K562 (cell line): ENCODE measurements at regions not wholly inside any gene's neighbourhood (a gene's known extent, or its start where the extent isn't known, plus 50 kb on each side); places are given as distances from the start of the nearest gene placed in this dataset.

Experiments
- ATAC-seq: fragments of 200-7000 bp; cut with Tn5 transposase; 3 replicates; pipeline ENCODE4 v1.9.1; 2020; ENCODE audit warnings: moderate library complexity
- BruUV-seq: library from RNA; stranded (reverse); fragments of 400-500 nt; replicated peaks from 2 replicates; lab custom pipeline; 2021; lab: Mats Ljungman, UMichigan
- CTCF ChIA-PET: fragments of 300-600 bp; formaldehyde crosslinking; extraction: SDS; loops from one replicate; lab custom pipeline; 2021; ENCODE audit warnings: low intra/inter-chr PET ratio; lab: Yijun Ruan, JAX
- POLR2A ChIA-PET: fragments of 300-600, 350-650 bp; sonication (Branson Sonifier 250); formaldehyde crosslinking; extraction: SDS; loops from one replicate; lab custom pipeline; 2021; ENCODE audit warnings: antibody characterized with exemption, inconsistent platforms; lab: Yijun Ruan, JAX
- DNase-seq, 4 experiments: peaks; one replicate each; pipeline versions ENCODE4 v3.0.0 to v3.0.0-alpha.2; 2011 to 2018; ENCODE audit warnings: low spot score in 3 of 4, mixed read lengths in 3 of 4; ENCODE audit errors: extremely low read depth in 1 of 4
- FAIRE-seq: peaks from 2 replicates; lab custom pipeline; 2011; peaks lifted over from hg19 to GRCh38; lab: Jason Lieb, UNC
- H2AFZ ChIP-seq: 2 replicates; pipeline ENCODE4 v1.6.0; 2011; ENCODE audit warnings: low read depth, low read length, control low read depth, inconsistent platforms
- H3K27ac ChIP-seq: fragments of 200-600 bp; 3 replicates; pipeline ENCODE4 v1.8.0; 2011; ENCODE audit warnings: low read depth, mild to moderate bottlenecking, control low read depth, inconsistent platforms, low read length, moderate library complexity, mixed read lengths; ENCODE audit errors: extremely low read depth
- H3K27me3 ChIP-seq, 2 experiments: fragments of 300-600 bp in 1 of 2; 2 replicates in 1 of 2; 3 replicates in 1 of 2; pipeline versions ENCODE4 v1.6.0 to v1.8.0; 2011; ENCODE audit warnings: inconsistent platforms in 2 of 2, low read length in 2 of 2, mild to moderate bottlenecking in 1 of 2, mixed read lengths in 1 of 2, moderate library complexity in 1 of 2; ENCODE audit not compliant: control insufficient read depth in 2 of 2, insufficient read depth in 2 of 2
- H3K36me3 ChIP-seq: fragments of 300-600 bp; 3 replicates; pipeline ENCODE4 v1.8.0; 2011; ENCODE audit warnings: mild to moderate bottlenecking, low read length, inconsistent platforms; ENCODE audit not compliant: control insufficient read depth, insufficient read depth
- H3K4me1 ChIP-seq, 2 experiments: fragments of 200-600 bp in 1 of 2; replicated peaks in 1 of 2; 2 replicates in 1 of 2; 3 replicates in 1 of 2; pipeline versions ENCODE4 v1.5.1 to v1.8.0; 2011; ENCODE audit warnings: inconsistent platforms in 2 of 2, low read length in 2 of 2, mild to moderate bottlenecking in 1 of 2, mixed read lengths in 1 of 2, moderate library complexity in 1 of 2; ENCODE audit not compliant: control insufficient read depth in 2 of 2, insufficient read depth in 2 of 2
- H3K4me2 ChIP-seq: 2 replicates; pipeline ENCODE4 v1.6.1; 2011; ENCODE audit warnings: low read length, control low read depth, inconsistent platforms, mixed read lengths; ENCODE audit not compliant: insufficient read depth
- H3K4me3 ChIP-seq: fragments of 200-600 bp; sonication (generic), shearing (Covaris generic); 2 replicates; pipeline ENCODE4 v1.5.1; 2016; ENCODE audit warnings: control low read depth, inconsistent platforms
- H3K79me2 ChIP-seq: fragments of 200-600 bp; 3 replicates; pipeline ENCODE4 v1.8.0; 2011; ENCODE audit warnings: low read length, inconsistent platforms; ENCODE audit not compliant: control insufficient read depth, insufficient read depth
- H3K9ac ChIP-seq, 2 experiments: 2 replicates each; pipeline versions ENCODE4 v1.6.0 to v1.6.1; 2011; ENCODE audit warnings: low read depth in 2 of 2, low read length in 2 of 2, control low read depth in 1 of 2, inconsistent platforms in 1 of 2, mild to moderate bottlenecking in 1 of 2, mixed read lengths in 1 of 2; ENCODE audit not compliant: insufficient read depth in 1 of 2
- H3K9me1 ChIP-seq: one replicate; pipeline ENCODE4 v1.6.0; 2011; ENCODE audit warnings: inconsistent platforms, mild to moderate bottlenecking, low read length, moderate library complexity; ENCODE audit not compliant: control insufficient read depth, insufficient read depth
- H3K9me3 ChIP-seq: replicated peaks from 2 replicates; pipeline ENCODE4 v1.5.1; 2011; ENCODE audit warnings: low read depth, low read length, inconsistent platforms; ENCODE audit not compliant: control insufficient read depth, insufficient read depth
- H4K20me1 ChIP-seq: replicated peaks from 2 replicates; pipeline ENCODE4 v1.6.1; 2011; ENCODE audit warnings: low read length, inconsistent platforms, mixed read lengths; ENCODE audit not compliant: control insufficient read depth, insufficient read depth
- FOXA1 ChIP-seq: fragments of 450-650 bp; IDR thresholded peaks from 2 replicates; pipeline ENCODE4 v1.6.1; 2016; ENCODE audit warnings: mild to moderate bottlenecking, borderline replicate concordance
- KDM5B ChIP-seq: fragments of 200-600 bp; sonication (generic); IDR thresholded peaks from 2 replicates; pipeline ENCODE4 v1.6.1; 2012; ENCODE audit warnings: low read depth, mild to moderate bottlenecking, moderate library complexity, low read length, control low read depth, inconsistent platforms; ENCODE audit not compliant: insufficient replicate concordance
- SAFB2 ChIP-seq: fragments of 200-400 bp; formaldehyde crosslinking; IDR thresholded peaks from 2 replicates; pipeline ENCODE4 v1.6.1; 2018; ENCODE audit warnings: borderline replicate concordance, low read length, low read depth, moderate library complexity; ENCODE audit not compliant: severe bottlenecking
- TRIM24 ChIP-seq, 2 experiments: fragments of 450-650 bp; IDR thresholded peaks; 2 replicates each; pipeline ENCODE4 v1.6.1; 2016
- ZBTB1 ChIP-seq: sonication (generic); formaldehyde crosslinking; IDR thresholded peaks from 2 replicates; pipeline ENCODE4 v1.8.1; 2023; ENCODE audit warnings: missing genetic modification reagents, low read depth, mild to moderate bottlenecking, borderline replicate concordance
- ZC3H4 ChIP-seq: sonication (generic); formaldehyde crosslinking; IDR thresholded peaks from 2 replicates; pipeline ENCODE4 v1.9.0; 2021; ENCODE audit warnings: missing genetic modification reagents, borderline replicate concordance
- ZNF512 ChIP-seq: IDR thresholded peaks from 2 replicates; pipeline ENCODE4 v1.6.1; 2016; ENCODE audit warnings: missing genetic modification characterization, missing compliant biosample characterization
- ZNF830 ChIP-seq: fragments of 250-450 bp; sonication (Bioruptor Pico); IDR thresholded peaks from 2 replicates; pipeline ENCODE4 v1.5.0; 2021; ENCODE audit warnings: mild to moderate bottlenecking
- WGBS: fragments of 100-300 bp; shearing (Covaris generic); methylation state at CpG from one replicate; pipeline ENCODE4 v1.1.6; 2016; ENCODE audit warnings: low coverage, mixed read lengths; ENCODE audit not compliant: insufficient coverage; ENCODE audit errors: missing lambda C conversion rate; 5-methylcytosine and 5-hydroxymethylcytosine counted together
- in situ Hi-C: fragments of 300-500 bp; cut with MboI; formaldehyde crosslinking; loops from 4 replicates; pipeline ENCODE4 v1.15.0; 2018; ENCODE audit warnings: inconsistent platforms, mixed read lengths
- intact Hi-C: fragments of 100-400 bp; cut with micrococcal nuclease; formaldehyde crosslinking; loops from 2 replicates; pipeline ENCODE4 v1.14.2; 2022
- TF ChIP-seq, protein P1 (sequence below): conservative IDR thresholded peaks from 2 replicates; pipeline ENCODE4 v1.6.1; 2011; ENCODE audit warnings: low read depth, mild to moderate bottlenecking, low read length; ENCODE audit not compliant: control insufficient read depth
- TF ChIP-seq, protein P2 (sequence below): fragments of 450-650 bp; formaldehyde crosslinking; IDR thresholded peaks from 2 replicates; pipeline ENCODE4 v1.4.0; 2022; ENCODE audit warnings: missing genetic modification characterization
- TF ChIP-seq, protein P3 (sequence below), 3 experiments: fragments of 200-800 bp in 1 of 3; sonication (Bioruptor generic) in 1 of 3; sonication (generic) in 1 of 3; formaldehyde crosslinking in 1 of 3; IDR thresholded peaks; 2 replicates each; pipeline versions ENCODE4 v1.6.1 to v1.8.0; 2016 to 2022; ENCODE audit warnings: mild to moderate bottlenecking in 2 of 3, missing compliant biosample characterization in 2 of 3, missing genetic modification characterization in 2 of 3, missing genetic modification reagents in 1 of 3

GRCh38 chr2:160921386-160921964 lies 238.8 kb upstream of the TANK start:
- no peaks in the 10 kb centered on the region for H3K9me1 ChIP-seq
- in situ Hi-C loops: no loop called here
- no peak for DNase-seq
- no peaks in the 10 kb centered on the region for H3K4me1 ChIP-seq
- H3K9me3 ChIP-seq: no peaks in the 10 kb centered on the region
- no peaks in the 10 kb centered on the region for H3K36me3 ChIP-seq
- H3K9ac ChIP-seq: no peak overlapping the region
- no peak for FAIRE-seq
- no peak overlapping the region for H3K4me3 ChIP-seq
- TF ChIP-seq KDM5B (no peak), ZC3H4 (CRISPR knock-in tag) (no peak), ZNF512 (tag) (no peak), TRIM24 (IDR thresholded peaks at IDR 0.05) (no peak), FOXA1 (no peak), ZNF830 (CRISPR knock-in tag) (no peak), SAFB2 (no peak), ZBTB1 (CRISPR knock-in tag) (no peak)
- TF ChIP-seq, protein P1, sequence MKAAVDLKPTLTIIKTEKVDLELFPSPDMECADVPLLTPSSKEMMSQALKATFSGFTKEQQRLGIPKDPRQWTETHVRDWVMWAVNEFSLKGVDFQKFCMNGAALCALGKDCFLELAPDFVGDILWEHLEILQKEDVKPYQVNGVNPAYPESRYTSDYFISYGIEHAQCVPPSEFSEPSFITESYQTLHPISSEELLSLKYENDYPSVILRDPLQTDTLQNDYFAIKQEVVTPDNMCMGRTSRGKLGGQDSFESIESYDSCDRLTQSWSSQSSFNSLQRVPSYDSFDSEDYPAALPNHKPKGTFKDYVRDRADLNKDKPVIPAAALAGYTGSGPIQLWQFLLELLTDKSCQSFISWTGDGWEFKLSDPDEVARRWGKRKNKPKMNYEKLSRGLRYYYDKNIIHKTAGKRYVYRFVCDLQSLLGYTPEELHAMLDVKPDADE: no peak
- TF ChIP-seq, protein P2, sequence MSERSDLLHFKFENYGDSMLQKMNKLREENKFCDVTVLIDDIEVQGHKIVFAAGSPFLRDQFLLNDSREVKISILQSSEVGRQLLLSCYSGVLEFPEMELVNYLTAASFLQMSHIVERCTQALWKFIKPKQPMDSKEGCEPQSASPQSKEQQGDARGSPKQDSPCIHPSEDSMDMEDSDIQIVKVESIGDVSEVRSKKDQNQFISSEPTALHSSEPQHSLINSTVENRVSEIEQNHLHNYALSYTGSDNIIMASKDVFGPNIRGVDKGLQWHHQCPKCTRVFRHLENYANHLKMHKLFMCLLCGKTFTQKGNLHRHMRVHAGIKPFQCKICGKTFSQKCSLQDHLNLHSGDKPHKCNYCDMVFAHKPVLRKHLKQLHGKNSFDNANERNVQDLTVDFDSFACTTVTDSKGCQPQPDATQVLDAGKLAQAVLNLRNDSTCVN (CRISPR knock-in tag): no peak
- TF ChIP-seq, protein P3, sequence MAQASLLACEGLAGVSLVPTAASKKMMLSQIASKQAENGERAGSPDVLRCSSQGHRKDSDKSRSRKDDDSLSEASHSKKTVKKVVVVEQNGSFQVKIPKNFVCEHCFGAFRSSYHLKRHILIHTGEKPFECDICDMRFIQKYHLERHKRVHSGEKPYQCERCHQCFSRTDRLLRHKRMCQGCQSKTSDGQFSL (CRISPR knock-in tag; IDR thresholded peaks at IDR 0.05): no peak
- TF ChIP-seq, protein P3 (tag; IDR thresholded peaks at IDR 0.05): no peak
- WGBS: 0% methylated on average over 4 of the region's 4 CpGs
- H3K79me2 ChIP-seq: no peaks in the 10 kb centered on the region
- intact Hi-C loops: no loop called here
- H4K20me1 ChIP-seq: no peaks in the 10 kb centered on the region
- no TSS peak for BruUV-seq
- ChIA-PET POLR2A (no interaction called here), CTCF (no interaction called here)
- H3K27ac ChIP-seq: no peak overlapping the region
- no peak overlapping the region for H2AFZ ChIP-seq
- no peak for ATAC-seq
- no peaks in the 10 kb centered on the region for H3K27me3 ChIP-seq
- no peak overlapping the region for H3K4me2 ChIP-seq
